B cell (primary cell): ENCODE measurements at regions not wholly inside any gene's neighbourhood (a gene's known extent, or its start where the extent isn't known, plus 50 kb on each side); places are given as distances from the start of the nearest gene placed in this dataset.

Source experiments
- ATAC-seq: fragments of 200-7000 bp; cut with Tn5 transposase; one replicate; pipeline ENCODE4 v1.10.0; 2021; ENCODE audit warnings: low read depth, mild to moderate bottlenecking, moderate number of reproducible peaks, moderate library complexity
- CTCF ChIA-PET: fragments of 350-600 bp; sonication (Branson Sonifier 250); formaldehyde crosslinking; loops from one replicate; lab custom pipeline; 2021; ENCODE audit warnings: antibody characterized with exemption, inconsistent platforms; lab: Charles Lee
- POLR2A ChIA-PET: fragments of 350-600 bp; sonication (Branson Sonifier 250); formaldehyde crosslinking; loops from one replicate; lab custom pipeline; 2021; ENCODE audit warnings: antibody characterized with exemption; lab: Charles Lee
- DNase-seq: peaks from one replicate; pipeline ENCODE4 v3.0.0; 2013
- H2AFZ ChIP-seq: 2 replicates; pipeline ENCODE4 v1.6.1; 2012; ENCODE audit warnings: mild to moderate bottlenecking, low read depth, low read length; ENCODE audit not compliant: insufficient read depth, poor library complexity, severe bottlenecking
- H3K27ac ChIP-seq, 2 donors: 1 replicate in 1 of 2; 2 replicates in 1 of 2; pipeline ENCODE4 v1.5.1; 2012 to 2013; ENCODE audit warnings: low read length in 2 of 2, mild to moderate bottlenecking in 2 of 2, moderate library complexity in 1 of 2
- H3K27me3 ChIP-seq, 4 experiments: fragments of 200-600 bp in 1 of 4; sonication (generic) in 1 of 4; replicated peaks in 1 of 4; 1 replicate in 2 of 4; 2 replicates in 2 of 4; pipeline versions ENCODE4 v1.6.1 to v1.7.0; 2013 to 2016; ENCODE audit warnings: low read length in 3 of 4, mild to moderate bottlenecking in 2 of 4, mixed read lengths in 1 of 4, moderate library complexity in 1 of 4; ENCODE audit not compliant: insufficient read depth in 4 of 4, control insufficient read depth in 3 of 4; ENCODE audit errors: control extremely low read depth in 1 of 4
- H3K36me3 ChIP-seq, 2 experiments: replicated peaks in 1 of 2; 1 replicate in 1 of 2; 2 replicates in 1 of 2; pipeline versions ENCODE4 v1.6.1 to v1.7.1; 2013; ENCODE audit warnings: low read length in 1 of 2; ENCODE audit not compliant: insufficient read depth in 2 of 2, control insufficient read depth in 1 of 2; ENCODE audit errors: control extremely low read depth in 1 of 2, extremely low read depth in 1 of 2
- H3K4me1 ChIP-seq, 2 donors: fragments of 200-600 bp in 1 of 2; sonication (generic) in 1 of 2; 1 replicate in 1 of 2; 2 replicates in 1 of 2; pipeline versions ENCODE4 v1.5.1 to v1.6.1; 2013 to 2017; ENCODE audit warnings: low read length in 2 of 2; ENCODE audit not compliant: control insufficient read depth in 2 of 2, insufficient read depth in 2 of 2
- H3K4me2 ChIP-seq: replicated peaks from 2 replicates; pipeline ENCODE3; 2012; ENCODE audit warnings: mild to moderate bottlenecking, low read depth, low read length; ENCODE audit not compliant: poor library complexity, severe bottlenecking
- H3K4me3 ChIP-seq, 5 experiments: fragments of 200-600 bp in 1 of 5; sonication (generic) in 1 of 5; 1 replicate in 3 of 5; 2 replicates in 2 of 5; pipeline versions ENCODE4 v1.5.1 to v1.7.0; 2011 to 2016; ENCODE audit warnings: low read length in 4 of 5, mild to moderate bottlenecking in 4 of 5, low read depth in 2 of 5, control low read depth in 1 of 5, moderate library complexity in 1 of 5; ENCODE audit not compliant: insufficient read depth in 1 of 5; ENCODE audit errors: control extremely low read depth in 1 of 5, extremely low read depth in 1 of 5
- H3K79me2 ChIP-seq: fragments of 200-600 bp; sonication (generic); one replicate; pipeline ENCODE4 v1.6.0; 2016; ENCODE audit warnings: low read length; ENCODE audit not compliant: control insufficient read depth, insufficient read depth
- H3K9ac ChIP-seq: fragments of 200-600 bp; sonication (generic); 2 replicates; pipeline ENCODE4 v1.6.1; 2017; ENCODE audit warnings: mild to moderate bottlenecking, low read length, moderate library complexity
- H3K9me3 ChIP-seq, 3 donors: one replicate each; pipeline versions ENCODE4 v1.6.1 to v1.7.1; 2013; ENCODE audit warnings: low read length in 2 of 3; ENCODE audit not compliant: control insufficient read depth in 2 of 3, insufficient read depth in 1 of 3; ENCODE audit errors: control extremely low read depth in 1 of 3
- H4K20me1 ChIP-seq: 2 replicates; pipeline ENCODE4 v1.6.0; 2012; ENCODE audit warnings: mild to moderate bottlenecking, low read length; ENCODE audit not compliant: insufficient read depth, control insufficient read depth, poor library complexity, severe bottlenecking
- H3K27ac Mint-ChIP-seq: one replicate; pipeline ENCODE4 v1.8.0; 2021; ENCODE audit warnings: mixed read lengths
- H3K27me3 Mint-ChIP-seq: one replicate; pipeline ENCODE4 v1.8.0; 2021; ENCODE audit warnings: mixed read lengths
- H3K4me1 Mint-ChIP-seq: one replicate; pipeline ENCODE4 v1.8.0; 2021; ENCODE audit warnings: mixed read lengths
- H3K4me3 Mint-ChIP-seq: one replicate; pipeline ENCODE4 v1.8.0; 2021; ENCODE audit warnings: mixed read lengths
- H3K9me3 Mint-ChIP-seq: one replicate; pipeline ENCODE4 v1.8.0; 2022; ENCODE audit warnings: mixed read lengths; ENCODE audit not compliant: insufficient read depth
- CTCF ChIP-seq: fragments of 200-600 bp; IDR thresholded peaks from one replicate; pipeline ENCODE4 v1.8.0; 2022; ENCODE audit warnings: antibody characterized with exemption, mild to moderate bottlenecking
- EZH2 ChIP-seq: IDR thresholded peaks from 2 replicates; pipeline ENCODE4 v1.6.1; 2012; ENCODE audit warnings: borderline replicate concordance, low read depth, mild to moderate bottlenecking, moderate library complexity, low read length; ENCODE audit not compliant: insufficient read depth, poor library complexity, severe bottlenecking
- WGBS: methylation state at CpG from one replicate; pipeline ENCODE4 v1.1.5; 2013; ENCODE audit warnings: missing lambda C conversion rate; ENCODE audit not compliant: insufficient coverage; 5-methylcytosine and 5-hydroxymethylcytosine counted together
- intact Hi-C: fragments of 100-400 bp; cut with micrococcal nuclease; formaldehyde crosslinking; loops from one replicate; pipeline ENCODE4 v1.10.0; 2022

- WGBS, result 81% methylated on average over 6 of the region's 6 CpGs
- intact Hi-C loops, result no loop called here
These were observed 106.0 kb upstream of the PTPN3 start for GRCh38 chr9:109604131-109604530.

GRCh38 chr9:109604781-109605180, 106.7 kb upstream of the PTPN3 start:
- TF ChIP-seq CTCF, result no peak
- TF ChIP-seq EZH2, result no peak
- H3K27me3 Mint-ChIP-seq, result peaks cover 14% of the 10 kb centered on the region
- intact Hi-C loops, result no loop called here
- POLR2A ChIA-PET, result no interaction called here
- CTCF ChIA-PET, result no interaction called here
- Histone ChIP-seq H3K27ac (no peak overlapping the region), H3K4me2 (no peak overlapping the region), H3K9me3 (peaks cover 0 to 5% (median 0%) of the 10 kb centered on the region in 3 donors), H3K9ac (no peak overlapping the region), H3K4me3 (no peak overlapping the region), H3K79me2 (no peaks in the 10 kb centered on the region), H2AFZ (no peak overlapping the region), H3K36me3 (no peaks in the 10 kb centered on the region), H3K4me1 (no peaks in the 10 kb centered on the region), H3K27me3 (peaks cover 0 to 13% (median 0%) of the 10 kb centered on the region in 4 experiments), H4K20me1 (no peaks in the 10 kb centered on the region)
- H3K4me1 Mint-ChIP-seq, result no peaks in the 10 kb centered on the region
- ATAC-seq, result no peak
- no peak overlapping the region for H3K4me3 Mint-ChIP-seq
- no CpG with 5 or more reads among the region's 1 CpG for WGBS
- H3K9me3 Mint-ChIP-seq, result no peaks in the 10 kb centered on the region
- no peak overlapping the region for H3K27ac Mint-ChIP-seq
- DNase-seq, result no peak

More at GRCh38 chr9:109604131-109604530, 106.0 kb upstream of the PTPN3 start:
- Mint-ChIP-seq H3K27ac (no peak overlapping the region), H3K4me1 (no peaks in the 10 kb centered on the region), H3K9me3 (no peaks in the 10 kb centered on the region), H3K4me3 (no peak overlapping the region), H3K27me3 (peaks cover 18% of the 10 kb centered on the region)
- Histone ChIP-seq H3K36me3 (no peaks in the 10 kb centered on the region), H2AFZ (no peak overlapping the region), H3K4me1 (no peaks in the 10 kb centered on the region), H3K79me2 (no peaks in the 10 kb centered on the region), H3K4me3 (no peak overlapping the region), H3K4me2 (no peak overlapping the region), H3K9ac (no peak overlapping the region), H3K9me3 (peaks cover 0 to 5% (median 0%) of the 10 kb centered on the region in 3 donors), H3K27ac (no peak overlapping the region), H3K27me3 (peaks cover 0 to 13% (median 0%) of the 10 kb centered on the region in 4 experiments), H4K20me1 (no peaks in the 10 kb centered on the region)
- ATAC-seq (no peak), DNase-seq (no peak)
- POLR2A ChIA-PET, result no interaction called here
- TF ChIP-seq CTCF, result no peak
- no peak for TF ChIP-seq EZH2
- CTCF ChIA-PET, result no interaction called here
